Choroid plexus epithelial cell (primary cell): ENCODE measurements at regions not wholly inside any gene's neighbourhood (a gene's known extent, or its start where the extent isn't known, plus 50 kb on each side); places are given as distances from the start of the nearest gene placed in this dataset.

Source experiments
- DNase-seq: peaks from one replicate; pipeline ENCODE4 v3.0.0-alpha.2; 2010; ENCODE audit warnings: low read depth
- H3K4me3 ChIP-seq: 2 replicates; pipeline ENCODE4 v1.5.1; 2011; ENCODE audit warnings: low read depth, mild to moderate bottlenecking, control low read depth, low read length, moderate library complexity
- TF ChIP-seq, protein P1 (sequence below): conservative IDR thresholded peaks from 2 replicates; pipeline ENCODE4 v1.5.1; 2011; ENCODE audit warnings: low read depth, mild to moderate bottlenecking, control low read depth, inconsistent platforms, low read length, moderate library complexity

DNA sequence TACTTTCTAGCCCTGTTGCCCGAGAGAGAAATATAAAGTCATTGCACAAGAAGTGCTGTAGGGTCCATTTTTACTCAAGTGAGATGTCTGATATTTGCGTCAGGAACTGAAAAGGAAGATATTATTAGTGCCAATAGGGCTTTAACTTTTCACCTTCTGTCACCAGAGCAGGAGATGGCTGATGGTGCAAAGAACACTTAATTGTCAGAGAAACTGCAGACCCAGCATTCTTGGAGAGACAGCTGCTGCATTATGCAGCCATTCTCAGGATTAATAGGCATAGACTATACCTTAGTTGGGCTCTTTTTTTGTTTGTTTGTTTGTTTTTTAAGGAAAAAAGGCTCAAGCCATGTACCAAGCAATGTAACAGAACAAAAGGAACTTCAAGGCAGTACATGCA, 179.4 kb downstream of the RPS12 start:
- no peak overlapping the region for H3K4me3 ChIP-seq
- TF ChIP-seq, protein P1, sequence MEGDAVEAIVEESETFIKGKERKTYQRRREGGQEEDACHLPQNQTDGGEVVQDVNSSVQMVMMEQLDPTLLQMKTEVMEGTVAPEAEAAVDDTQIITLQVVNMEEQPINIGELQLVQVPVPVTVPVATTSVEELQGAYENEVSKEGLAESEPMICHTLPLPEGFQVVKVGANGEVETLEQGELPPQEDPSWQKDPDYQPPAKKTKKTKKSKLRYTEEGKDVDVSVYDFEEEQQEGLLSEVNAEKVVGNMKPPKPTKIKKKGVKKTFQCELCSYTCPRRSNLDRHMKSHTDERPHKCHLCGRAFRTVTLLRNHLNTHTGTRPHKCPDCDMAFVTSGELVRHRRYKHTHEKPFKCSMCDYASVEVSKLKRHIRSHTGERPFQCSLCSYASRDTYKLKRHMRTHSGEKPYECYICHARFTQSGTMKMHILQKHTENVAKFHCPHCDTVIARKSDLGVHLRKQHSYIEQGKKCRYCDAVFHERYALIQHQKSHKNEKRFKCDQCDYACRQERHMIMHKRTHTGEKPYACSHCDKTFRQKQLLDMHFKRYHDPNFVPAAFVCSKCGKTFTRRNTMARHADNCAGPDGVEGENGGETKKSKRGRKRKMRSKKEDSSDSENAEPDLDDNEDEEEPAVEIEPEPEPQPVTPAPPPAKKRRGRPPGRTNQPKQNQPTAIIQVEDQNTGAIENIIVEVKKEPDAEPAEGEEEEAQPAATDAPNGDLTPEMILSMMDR: no peak
- no peak for DNase-seq

DNA sequence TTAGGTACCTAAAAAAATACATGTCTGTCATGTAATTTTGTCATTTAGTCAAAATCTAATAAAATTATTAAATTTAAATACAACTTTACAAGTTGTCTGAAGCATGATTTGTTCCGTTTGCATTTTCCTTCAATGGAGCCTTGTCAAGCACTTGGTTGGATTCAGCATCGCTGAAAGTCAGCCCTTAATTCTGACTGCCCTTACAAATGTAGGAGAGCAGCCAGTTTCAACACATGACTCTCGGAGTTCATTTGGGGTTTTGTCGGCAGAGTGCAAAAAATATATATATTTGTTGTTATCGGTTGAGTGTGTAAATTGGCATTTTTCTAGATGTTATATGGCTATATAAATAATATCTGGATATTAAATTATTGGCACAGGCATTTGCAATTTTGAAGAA, 180.6 kb downstream of the RPS12 start:
- no peak overlapping the region for H3K4me3 ChIP-seq
- TF ChIP-seq, protein P1: no peak
- DNase-seq: no peak

DNA sequence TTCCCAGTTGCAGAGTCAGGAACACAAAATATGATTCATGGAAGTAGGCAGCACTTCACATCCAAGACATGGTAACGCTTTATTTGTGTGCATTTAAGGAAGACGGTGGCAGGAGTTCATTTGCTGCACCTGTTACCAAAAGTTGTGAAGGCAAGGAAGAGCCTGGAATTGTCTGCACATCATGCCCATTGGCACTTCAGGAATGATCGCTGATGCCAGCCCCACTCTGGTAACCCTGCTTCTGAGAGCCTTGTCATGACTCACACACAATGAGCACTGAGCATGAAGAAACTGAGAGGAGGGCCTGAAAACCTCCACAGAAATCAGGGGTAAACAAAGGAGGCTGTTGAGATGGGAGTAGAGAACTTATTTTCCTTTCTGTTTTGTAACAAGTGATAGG, 181.1 kb downstream of the RPS12 start:
- TF ChIP-seq, protein P1: no peak
- no peak overlapping the region for H3K4me3 ChIP-seq
- no peak for DNase-seq

DNA sequence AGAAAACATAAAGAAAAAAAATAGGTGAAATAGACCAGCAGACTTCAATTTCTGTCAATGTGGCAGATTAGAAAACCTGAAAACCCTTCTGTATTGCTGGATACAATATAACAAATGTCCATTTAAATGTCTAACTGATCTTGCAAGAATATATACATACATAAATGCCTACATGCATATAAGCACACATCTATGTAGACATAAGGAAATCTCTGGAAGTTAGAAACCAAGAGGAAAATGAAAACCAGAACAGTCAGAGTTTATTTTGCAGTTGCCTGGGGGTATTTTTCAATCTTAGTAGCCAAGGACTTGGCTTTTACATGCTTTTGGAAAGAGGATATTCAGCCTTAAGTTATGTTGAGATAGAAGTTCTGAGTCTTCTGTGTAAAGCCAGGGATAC, 184.0 kb downstream of the RPS12 start:
- DNase-seq: no peak
- H3K4me3 ChIP-seq: no peak overlapping the region
- TF ChIP-seq, protein P1: no peak

DNA sequence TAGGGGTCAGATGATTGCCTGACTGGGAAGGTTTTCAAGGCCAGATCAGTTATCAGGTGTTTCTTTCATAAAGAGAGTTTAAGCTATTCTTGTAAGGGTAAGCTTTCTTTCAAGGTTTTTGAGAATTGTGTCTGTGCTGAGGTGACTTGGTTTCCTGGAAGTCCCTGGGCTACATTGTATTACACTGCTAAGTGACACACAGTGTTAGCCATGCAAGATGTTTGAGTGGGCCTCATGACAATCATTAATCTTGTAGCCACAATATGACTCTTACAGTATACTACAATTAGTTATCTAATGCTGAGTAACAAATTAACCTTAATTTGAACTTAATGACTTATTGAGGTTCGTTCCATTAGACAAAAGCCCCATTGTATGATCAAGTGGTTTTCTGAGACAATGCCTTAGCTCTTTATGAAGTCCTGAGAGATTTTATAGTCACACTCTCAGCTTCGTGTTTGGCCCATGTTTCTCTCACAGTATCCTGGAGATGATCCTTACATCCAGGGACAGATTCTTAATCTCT, 186.7 kb downstream of the RPS12 start:
- TF ChIP-seq, protein P1: no peak
- DNase-seq: no peak
- no peak overlapping the region for H3K4me3 ChIP-seq

DNA sequence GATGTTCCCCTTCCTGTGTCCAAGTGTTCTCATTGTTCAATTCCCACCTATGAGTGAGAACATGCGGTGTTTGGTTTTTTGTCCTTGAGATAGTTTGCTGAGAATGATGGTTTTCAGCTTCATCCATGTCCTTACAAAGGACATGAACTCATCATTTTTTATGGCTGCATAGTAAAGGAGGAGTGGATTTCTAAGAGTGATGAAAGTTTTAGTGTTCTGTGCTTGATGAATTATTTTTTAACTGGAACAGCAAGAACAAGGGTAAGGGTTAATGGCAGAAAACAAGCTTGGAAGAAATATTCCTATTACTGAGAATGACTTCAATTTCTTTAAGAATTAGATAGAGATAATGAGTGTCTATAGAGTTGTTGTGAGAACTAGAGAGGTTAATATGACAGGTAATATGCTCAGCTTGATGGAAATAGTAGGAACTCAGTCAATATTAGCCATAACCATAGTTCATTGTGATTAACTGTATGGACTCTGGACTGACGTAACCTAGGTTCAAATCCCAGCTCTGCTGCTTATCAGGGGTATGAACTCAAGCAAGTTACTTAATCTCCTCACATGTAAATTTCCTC, 190.0 kb downstream of the RPS12 start:
- H3K4me3 ChIP-seq: no peak overlapping the region
- no peak for DNase-seq
- TF ChIP-seq, protein P1: no peak

DNA sequence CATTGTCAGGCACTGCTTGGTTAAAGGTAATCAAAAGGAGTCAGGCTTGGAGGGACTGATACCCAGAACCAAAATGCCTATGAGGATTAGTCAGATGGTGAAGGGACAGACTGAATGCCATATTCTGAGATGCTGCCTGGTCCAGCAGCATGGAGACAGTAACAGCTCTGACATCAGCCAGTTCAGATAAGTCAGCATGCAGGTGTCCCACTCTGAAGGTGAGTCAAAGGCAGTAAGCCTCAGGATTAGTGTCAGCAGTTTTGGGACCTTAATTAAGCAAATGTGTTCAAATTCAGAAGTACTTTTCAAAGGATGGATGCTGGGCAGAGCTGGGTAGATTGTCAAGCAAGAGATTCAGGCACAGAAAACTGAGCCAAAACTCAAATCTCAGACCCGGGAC, 198.4 kb downstream of the RPS12 start:
- DNase-seq: no peak
- TF ChIP-seq, protein P1: no peak

More for the DNA sequence above, 198.4 kb downstream of the RPS12 start:
- no peak overlapping the region for H3K4me3 ChIP-seq
